HG03565 (cell line): ENCODE measurements at regions not wholly inside any gene's neighbourhood (a gene's known extent, or its start where the extent isn't known, plus 50 kb on each side); places are given as distances from the start of the nearest gene placed in this dataset.

Experiments used
- ATAC-seq: cut with Tn5 transposase; IDR thresholded peaks from one replicate; pipeline ENCODE4 v1.9.1; 2021; ENCODE audit warnings: mild to moderate bottlenecking, moderate library complexity; ENCODE audit not compliant: unreplicated experiment

DNA sequence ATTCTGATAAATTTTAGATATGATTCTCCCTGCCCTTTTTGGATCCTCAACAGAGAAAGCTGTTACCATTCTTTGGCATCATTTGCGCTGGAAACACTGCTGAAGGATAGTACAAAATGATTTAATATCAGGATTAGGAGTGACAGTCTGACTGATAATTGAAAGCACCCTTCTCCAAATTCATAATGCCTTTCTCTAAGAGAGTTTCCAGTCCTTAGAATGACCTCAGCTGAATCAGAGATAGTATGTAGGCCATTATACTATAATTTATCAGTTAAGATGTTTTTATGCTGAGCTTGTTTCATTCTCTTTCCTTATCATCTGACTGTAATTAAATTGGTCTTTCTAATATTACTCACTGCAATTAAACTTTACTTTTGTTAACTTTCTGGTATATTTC, 166.7 kb downstream of the ZNF326 start:
- ATAC-seq = no peak

DNA sequence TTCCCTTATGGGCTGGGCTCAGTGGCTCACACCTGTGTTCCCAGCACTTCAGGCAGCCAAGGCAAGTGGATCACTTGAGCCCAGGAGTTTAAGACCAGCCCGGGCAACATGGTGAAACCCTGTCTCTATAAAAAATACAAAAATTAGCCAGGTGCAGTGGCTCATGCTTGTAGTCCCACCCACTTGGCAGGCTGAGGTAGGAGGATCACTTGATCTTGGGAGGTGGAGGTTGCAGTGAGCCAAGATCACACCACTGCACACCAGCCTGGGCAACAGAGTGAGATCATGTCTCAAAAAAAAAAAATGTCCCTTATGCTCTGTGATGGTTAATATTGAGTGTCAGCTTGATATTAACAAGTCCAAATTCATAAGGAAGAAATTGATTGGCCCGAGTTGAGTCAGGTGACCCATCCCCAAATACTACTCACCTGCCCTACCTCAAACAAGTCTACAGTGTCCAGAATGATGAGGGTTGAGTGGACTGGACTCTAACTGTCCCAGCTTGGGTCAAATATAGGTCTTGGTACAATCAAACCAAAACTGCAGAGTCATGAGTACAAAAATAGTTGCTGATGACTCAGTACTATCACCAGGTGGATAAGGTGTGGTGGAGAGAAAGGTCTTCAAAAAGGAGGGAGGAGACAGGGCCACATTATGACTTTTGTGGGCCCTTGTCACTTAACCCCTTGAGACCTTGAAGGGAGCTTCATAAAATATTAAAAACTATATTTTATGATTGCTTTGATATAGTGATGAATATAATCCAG, 161.0 kb downstream of the ZNF326 start:
- ATAC-seq = peak; percentile 57

DNA sequence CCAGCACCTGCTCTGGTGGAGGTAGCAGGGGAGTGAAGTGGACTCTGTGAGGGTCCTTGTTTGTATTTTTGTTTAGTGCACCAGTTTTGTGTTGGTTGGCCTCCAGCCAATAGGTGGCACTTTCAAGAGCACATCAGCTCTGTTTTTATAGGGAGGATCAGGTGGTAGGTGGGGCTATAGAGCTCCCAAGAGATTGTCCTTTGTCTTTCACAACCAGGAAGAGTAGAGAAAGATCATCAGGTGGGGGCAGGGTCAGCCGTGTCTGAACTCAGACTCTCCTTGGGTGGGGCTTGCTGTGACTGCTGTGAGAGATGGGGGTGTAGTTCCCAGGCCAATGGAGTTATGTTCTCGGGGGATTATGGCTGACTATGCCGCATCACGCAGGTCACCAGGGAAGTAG, 159.8 kb downstream of the ZNF326 start:
- no peak for ATAC-seq

DNA sequence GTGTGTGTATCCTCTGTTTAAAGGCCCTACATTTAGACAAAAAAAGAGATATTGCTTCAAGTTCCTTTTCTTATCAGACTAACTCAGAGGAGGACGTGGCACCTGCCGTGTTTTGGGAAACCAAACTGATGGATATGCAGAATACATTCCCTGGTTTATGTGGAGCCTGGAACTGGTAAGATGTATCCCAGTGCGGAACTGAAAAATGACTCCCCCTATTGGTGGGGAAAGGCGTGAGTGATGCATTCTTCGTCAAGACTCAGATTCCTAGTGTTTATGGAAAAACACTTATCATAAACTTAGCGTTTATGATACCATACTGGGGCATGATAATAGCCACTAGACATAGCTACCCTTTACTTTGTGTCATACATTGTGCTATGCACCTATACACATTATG, 154.2 kb downstream of the ZNF326 start:
- ATAC-seq = no peak

DNA sequence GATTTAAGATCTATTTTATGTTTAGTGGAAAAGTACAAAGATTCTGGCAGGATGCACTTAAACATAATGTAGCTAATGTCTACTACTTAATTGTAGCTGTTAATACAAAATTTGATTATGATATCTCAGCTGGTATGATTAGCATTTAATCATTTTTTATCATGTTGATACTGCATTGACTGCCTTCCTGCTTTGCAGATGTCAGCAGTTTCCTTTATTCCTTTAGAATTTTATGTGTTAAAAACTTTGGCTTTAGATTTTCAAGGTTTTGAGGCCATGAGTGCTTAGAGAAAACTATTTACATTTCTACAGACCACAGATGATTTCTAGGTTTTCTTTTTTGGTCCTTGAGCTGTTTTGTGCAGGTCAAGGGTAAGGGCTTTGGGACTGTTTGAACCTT, 152.2 kb downstream of the ZNF326 start:
- no peak for ATAC-seq

DNA sequence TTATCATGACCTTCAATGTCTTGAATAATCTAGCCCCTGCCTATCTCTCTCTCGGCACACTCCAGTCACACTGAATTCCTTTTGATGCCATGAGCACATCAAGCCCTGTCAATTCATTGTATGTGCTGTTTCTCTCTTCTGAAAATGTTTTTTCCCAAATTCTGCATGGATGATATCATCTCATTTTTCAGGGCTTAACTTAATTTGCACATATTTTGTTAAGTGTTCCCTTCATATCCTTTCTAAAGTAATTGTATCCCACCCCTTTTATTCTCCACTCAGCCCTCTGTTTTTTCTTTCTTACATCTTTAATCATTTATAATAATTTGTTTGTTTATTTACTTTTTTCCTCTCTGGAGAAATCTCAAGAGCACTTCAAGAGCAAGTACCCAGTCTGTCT, 149.9 kb downstream of the ZNF326 start:
- ATAC-seq = no peak

DNA sequence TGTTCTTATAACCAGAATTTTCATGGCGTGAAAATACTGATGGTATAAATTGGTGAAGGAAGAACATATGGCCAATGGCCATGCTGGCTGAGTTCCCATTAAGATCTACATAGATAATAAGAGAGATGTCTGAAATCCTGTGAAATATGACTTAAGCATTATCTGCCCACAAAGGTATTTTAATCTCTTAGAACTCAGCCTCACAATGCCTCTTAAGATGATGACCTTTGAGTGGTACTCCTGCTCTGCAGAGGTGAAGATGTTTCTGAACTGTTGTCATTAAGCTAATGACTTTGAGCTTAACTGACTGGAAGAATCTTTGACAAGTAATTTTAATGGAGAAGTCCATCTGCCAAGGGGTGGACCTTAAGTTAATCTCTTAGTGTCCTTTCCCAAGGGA, 148.7 kb downstream of the ZNF326 start:
- ATAC-seq = no peak

DNA sequence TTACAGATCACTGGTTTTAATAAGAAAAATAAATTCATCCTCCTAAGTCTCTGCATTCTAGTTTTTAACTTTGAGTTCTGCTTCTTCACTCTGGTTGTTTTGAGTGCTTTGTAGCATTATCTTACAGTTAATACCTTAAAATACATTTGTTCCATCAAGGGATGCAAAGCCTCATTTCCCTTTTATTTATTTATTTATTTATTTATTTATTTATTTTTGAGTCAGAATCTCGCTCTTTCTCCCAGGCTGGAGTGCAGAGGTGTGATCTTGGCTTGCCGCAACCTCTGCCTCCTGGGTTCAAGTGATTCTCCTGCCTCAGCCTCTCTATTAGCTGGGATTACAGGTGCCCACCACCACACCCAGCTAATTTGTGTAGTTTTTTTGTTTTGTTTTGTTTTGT, 147.8 kb downstream of the ZNF326 start:
- no peak for ATAC-seq

DNA sequence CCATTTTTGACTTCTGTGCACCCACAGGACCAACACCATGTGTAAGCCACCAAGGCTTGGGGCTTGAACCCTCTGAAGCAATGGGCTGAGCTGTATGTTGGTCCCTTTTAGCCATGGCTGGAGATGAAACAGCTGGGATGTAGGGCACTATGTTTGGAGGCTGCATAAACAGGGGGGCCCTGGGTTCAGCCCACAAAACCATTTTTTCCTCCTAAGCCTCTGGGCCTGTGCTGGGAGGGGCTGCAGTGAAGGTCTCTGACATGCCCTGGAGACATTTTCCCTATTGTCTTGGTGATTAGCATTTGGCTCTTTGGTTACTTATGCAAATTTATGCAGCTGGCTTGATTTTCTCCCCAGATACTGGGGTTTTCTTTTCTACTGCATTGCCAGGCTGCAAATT, 144.9 kb downstream of the ZNF326 start:
- no peak for ATAC-seq

DNA sequence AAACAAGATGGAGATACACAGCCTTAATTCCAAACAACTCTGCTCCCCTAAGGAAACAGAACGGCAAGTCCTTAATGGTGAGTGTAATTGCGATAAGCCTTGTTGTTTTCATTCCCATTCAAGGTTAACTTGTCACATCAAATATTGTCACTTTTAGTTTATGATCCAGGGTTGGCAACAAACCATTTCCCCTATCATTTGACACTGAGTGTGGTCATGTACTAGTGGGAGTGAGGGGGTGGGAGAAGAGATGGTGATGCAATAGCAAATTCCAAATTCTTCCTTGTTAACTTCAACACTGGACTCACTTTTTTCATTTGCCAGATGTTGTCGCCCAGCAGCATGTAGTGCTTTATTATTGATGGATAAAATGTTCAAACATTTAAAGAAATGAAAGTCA, 140.4 kb downstream of the ZNF326 start:
- ATAC-seq = no peak

DNA sequence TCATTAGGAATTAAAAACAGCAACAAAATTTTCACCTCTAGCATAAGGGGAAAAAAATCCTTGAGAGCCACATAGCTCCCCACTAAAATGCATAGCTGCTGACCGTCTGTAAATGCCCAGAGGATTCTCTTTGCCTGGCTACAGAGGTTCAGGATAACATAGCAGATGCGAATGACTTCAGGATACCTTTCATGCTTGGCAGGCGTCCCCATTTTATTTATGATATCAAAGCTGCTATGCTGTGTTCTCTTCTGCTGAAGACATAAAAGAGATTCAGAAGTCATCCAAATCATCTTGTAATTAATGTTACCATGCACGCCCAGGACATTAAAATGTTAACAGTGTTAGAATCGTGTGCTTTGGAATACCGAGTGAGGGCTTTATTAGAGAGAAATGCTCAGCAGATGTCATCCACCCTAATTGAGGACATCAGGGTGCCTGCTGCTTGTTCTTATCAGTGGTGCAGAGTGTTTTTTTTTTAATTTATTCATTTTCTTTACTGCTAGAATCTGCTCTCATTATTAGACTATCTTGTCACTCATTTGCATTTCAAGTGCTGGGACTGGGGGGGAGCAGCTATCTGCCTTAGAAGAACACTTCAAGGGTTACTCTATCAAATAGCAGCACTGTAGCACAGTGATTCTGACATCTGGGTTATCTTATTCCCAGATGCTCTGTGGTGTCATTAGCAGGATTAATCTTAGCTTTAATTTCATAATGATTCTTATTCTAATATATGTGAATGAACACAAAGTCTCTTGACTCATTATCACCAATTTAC, 139.5 kb downstream of the ZNF326 start:
- no peak for ATAC-seq

DNA sequence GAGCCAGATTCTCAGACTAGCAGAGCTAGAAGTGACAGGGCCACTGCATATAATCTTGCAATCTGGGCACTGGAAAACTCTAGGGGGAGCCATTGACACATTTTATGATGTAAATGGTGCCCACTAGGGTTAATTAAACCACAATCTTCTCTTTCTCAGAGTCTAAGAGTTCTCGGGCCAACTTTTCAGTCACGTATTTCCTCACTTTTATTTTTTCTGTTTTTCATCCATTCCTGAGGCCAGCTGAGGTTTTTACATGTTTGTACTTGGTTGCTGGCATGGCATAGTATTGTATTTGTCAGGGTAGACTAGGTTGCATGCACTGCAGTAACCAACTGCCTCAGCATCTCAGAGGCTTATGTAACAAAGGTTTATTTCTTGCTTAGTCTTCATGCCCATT, 138.2 kb downstream of the ZNF326 start:
- no peak for ATAC-seq

DNA sequence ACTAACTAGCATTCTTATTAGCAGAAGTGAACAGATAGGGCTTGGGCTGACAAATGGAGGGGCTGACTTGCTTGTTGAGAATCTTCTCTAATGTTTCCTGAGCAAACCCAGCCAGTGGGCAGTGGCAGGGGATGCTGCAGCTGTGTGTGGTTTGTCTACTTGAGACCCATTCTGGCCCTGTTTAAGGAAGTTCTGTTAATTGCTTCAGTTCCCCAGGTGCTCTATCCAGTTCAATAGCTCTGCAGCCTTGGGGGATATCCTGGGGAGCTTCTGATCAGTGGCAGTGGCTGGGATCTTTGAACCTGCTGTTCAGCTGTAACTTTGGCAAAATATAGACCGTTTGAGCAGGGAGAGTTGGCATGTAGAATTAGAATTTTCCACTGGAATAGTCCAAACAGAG, 137.4 kb downstream of the ZNF326 start:
- ATAC-seq = no peak

DNA sequence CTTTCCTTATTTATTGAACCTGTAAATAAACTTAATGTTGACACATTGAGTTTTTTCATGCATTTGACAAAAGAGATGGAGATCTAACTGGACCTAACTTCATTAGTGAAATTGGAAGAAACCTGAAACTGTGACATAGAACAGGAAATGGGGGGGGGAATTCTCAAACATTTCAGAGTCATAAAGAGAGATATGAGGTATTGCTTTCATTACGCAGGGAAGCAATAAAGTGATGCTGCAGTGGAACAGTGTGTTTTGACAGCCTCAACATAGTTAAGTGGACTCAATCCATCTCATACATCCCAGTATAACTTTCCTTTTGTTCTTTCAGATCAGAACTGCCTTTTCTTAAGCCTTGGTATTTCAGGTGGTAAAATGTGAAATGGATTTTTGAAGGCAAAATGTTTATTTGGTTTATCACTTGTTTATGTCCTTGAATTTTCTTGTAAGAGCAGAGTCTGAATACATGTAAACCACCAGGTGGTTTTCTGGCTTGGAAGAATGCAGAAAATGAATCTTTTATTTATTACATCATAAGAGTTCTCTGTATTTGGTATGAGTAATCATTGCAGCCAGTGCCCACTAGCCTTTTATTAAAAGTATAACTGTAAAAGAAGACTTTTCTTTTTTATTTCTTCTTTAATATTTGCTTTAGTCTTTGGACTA, 132.5 kb downstream of the ZNF326 start:
- ATAC-seq = no peak

DNA sequence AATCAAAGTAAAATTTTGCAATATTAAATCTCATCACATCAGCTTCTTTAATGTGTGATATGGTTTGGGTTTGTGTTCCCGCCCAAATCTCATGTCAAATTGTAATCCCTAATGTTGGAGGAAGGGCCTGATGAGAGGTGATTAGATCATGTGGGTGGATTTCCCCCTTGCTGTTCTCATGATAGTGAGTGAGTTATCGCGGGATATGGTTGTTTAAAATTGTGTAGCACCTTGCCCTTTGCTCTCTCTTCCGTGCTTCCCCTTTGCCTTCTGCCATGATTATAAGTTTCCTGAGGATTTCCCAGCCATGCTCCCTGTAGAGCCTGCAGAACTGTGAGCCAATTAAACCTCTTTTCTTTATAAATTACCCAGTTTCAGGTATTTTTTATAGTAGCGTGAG, 131.9 kb downstream of the ZNF326 start:
- no peak for ATAC-seq

DNA sequence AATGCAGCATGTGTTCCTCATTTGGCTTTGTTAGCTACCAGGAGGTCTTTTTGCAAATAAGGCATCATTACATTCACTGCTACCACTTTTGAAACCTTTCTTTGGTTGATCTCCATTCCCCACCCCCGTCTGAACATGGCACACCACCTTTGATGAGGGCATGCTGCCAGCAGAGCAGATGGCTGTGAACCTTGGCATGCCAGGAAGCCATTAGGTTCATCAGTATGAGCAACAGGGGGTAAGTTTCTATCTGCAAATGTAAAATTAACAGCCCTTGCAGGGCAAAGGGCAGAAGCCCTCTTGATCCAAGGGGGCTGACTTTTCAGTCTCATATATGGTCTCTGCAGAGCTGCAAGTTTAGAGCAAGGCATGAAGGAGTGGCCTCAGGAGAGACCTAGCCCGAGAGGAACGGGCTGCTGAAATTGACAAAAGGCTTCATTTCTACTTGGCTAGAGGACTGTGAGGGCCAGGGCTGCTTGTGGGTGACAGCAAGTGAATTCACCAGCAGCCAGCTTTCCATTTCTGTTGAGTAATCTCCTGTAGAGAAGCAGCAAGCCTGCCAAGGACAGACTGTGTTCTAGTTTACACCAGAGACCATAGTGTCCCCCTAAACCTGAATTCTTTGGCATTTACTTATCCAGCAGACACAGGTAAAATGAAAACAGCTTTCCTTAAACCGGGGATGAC, 127.9 kb downstream of the ZNF326 start:
- ATAC-seq = no peak

DNA sequence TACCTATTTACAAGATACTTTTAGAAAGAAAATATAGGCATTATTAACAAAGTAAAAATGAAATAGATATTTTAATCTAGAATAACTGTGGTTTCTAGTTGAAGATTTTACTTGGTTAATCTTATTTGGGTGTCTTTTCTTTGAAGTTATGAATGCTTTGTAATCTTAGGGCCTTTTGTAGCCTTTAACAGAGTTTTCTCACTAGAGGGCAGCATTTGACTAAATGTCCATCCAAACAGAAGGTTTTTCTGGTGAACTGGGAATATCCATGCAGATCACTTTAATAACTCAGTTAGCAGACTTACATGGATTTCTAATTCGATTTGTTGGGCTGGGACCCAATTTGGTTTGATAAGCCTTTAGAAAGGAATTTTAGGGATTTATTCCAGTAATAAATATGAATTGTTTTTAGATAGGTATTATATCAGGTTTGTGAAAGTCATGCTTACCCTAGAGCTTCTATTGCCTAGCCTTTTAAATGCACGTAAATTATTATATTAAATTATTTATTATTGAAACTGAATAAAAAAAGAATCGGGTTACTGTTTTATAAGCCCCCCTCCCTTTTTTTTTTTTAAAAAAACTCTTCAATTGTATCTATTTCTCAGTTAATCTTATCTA, 119.7 kb downstream of the ZNF326 start:
- ATAC-seq = peak; percentile 61

DNA sequence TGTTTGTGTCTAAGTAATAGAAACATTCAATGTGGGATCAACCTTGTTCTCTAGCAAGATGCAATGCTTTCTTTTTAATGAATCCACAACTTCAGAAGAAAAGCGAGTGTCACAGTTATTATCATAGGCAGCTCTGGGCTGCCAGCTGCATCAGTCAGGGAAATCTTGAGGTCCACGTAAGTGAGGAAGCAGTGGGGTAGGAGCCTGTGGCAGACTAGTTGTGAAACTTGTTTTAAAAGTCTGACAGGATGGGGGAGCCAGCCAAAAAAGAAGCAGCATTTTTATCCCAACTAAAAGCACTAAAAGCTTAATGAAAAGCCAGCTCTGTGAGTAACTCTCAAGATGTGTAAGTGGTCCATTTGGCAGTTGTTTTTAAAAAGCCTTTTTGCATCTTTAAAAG, 113.1 kb downstream of the ZNF326 start:
- no peak for ATAC-seq

DNA sequence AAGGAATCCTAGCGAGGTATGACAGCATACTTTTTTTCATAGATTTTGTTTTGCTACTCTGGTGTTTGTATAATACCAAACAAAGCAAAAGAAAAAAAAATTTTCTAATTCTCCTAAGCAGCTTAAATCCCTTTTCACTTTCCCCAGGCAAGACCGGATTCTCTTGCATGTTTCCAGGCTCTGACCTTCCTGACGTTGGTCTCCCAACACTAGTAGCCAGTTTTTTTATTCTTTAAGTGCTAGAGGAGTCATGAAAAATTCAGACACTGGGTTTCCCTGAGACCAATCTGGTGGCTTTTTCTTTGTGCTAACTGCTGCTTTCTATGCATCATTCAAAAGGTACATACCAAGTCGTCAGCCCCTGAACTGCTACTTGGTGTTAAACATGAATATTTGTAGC, 111.4 kb downstream of the ZNF326 start:
- ATAC-seq = no peak

DNA sequence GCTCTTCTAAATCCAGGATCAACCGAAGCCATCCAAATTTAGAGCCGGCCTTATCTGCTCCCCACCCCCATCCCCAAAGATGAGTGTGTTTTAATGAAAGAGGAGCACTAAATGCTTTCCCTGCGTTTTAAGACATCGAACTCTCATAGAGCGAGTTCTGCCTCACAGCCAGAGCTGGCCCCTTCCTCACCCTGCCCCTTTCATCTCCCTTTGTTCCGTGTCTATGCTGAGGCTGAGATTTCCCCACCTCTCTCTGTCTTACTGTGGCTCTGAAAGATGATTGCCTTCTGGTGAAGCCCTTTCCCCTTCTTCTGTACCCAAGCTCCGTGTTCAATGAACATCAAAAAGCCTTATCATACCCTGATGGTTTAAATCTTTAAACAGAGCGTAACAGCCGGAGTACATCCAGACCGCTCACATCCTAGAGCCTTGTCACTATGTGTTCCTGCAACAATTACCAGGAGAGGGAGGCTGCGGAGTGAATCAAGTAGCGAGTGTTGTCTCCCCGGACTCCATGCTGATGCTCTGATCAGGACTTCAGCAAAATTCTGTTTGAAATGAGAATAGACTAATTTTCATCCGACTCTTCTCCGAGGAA, 110.1 kb downstream of the ZNF326 start:
- no peak for ATAC-seq

DNA sequence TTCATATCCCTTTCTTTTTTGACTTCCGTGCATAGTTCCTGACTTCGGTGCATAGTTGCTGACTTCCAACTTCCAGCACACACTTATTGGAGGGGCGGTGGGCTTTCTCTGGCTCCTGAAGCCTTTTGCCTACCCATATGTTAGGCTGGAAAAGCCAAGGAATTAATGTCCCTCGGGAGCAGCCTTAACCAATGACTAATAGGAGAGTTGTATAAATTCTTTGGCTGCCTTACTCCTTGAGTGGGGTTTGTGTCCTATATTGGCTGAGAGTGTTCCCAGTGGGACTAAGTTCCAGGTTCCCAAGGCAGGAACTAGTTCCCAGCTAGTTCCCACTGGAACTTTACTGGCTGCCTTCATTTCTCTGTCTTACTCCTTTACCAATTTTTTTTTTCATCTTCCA, 105.7 kb downstream of the ZNF326 start:
- no peak for ATAC-seq
